HG03060 (cell line): ENCODE measurements at regions not wholly inside any gene's neighbourhood (a gene's known extent, or its start where the extent isn't known, plus 50 kb on each side); places are given as distances from the start of the nearest gene placed in this dataset.

Experiments used
- ATAC-seq: cut with Tn5 transposase; IDR thresholded peaks from one replicate; pipeline ENCODE4 v1.9.1; 2021; ENCODE audit warnings: low read depth, moderate number of reproducible peaks; ENCODE audit not compliant: unreplicated experiment

DNA sequence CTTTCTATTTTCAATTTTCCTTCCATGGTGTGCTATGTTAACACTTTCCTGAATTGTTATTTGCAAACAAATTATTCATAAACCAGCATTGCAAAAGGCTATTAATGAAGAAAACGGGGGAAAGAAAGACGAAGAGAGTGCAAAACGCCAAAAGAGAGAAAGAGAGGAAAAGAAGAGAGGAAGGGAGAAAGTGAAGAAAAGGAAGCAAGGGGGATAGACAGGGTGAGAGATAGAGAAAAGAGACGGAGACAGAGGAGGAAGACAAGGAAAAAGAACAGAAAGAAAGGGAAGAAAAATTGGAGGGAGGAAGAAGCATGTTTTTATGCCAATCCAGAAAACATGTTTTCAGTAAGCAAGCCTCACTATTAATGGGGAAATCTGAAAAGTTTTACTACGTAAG, 310.6 kb downstream of the TFEC start:
- ATAC-seq = no peak

DNA sequence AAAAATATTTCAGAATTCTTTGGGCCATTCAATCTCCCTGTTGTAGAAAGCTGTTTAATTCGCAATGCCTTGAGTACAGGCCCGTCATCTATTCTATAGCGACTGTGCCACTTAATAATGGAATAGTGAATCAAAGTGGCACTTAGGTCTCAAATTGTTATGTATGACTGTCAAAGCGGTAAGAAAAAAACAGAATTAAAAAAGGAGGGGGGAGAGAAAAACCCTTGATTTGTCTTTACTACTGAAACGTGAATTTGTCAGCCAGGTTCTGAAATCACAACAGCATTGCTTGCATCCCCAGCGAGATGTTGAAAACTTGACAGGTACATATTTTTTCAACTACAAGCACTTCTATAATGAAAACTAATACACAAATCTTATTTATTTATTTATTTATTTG, 320.9 kb downstream of the TFEC start:
- no peak for ATAC-seq

DNA sequence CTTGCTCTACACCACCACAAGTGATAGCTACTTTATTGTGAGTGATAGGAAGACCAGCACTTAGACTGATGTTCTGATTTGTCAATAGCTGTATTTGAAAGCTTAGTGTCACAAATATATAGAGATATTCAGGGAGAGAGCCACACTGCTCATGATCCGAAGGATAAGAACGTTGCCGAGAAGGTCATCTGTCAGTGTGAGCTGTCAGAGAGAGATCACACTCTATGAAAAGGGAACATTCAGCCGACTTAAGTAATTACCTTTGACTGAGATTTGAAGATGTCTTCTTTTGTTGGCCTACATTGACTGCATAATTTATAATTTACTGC, 322.6 kb downstream of the TFEC start:
- no peak for ATAC-seq

DNA sequence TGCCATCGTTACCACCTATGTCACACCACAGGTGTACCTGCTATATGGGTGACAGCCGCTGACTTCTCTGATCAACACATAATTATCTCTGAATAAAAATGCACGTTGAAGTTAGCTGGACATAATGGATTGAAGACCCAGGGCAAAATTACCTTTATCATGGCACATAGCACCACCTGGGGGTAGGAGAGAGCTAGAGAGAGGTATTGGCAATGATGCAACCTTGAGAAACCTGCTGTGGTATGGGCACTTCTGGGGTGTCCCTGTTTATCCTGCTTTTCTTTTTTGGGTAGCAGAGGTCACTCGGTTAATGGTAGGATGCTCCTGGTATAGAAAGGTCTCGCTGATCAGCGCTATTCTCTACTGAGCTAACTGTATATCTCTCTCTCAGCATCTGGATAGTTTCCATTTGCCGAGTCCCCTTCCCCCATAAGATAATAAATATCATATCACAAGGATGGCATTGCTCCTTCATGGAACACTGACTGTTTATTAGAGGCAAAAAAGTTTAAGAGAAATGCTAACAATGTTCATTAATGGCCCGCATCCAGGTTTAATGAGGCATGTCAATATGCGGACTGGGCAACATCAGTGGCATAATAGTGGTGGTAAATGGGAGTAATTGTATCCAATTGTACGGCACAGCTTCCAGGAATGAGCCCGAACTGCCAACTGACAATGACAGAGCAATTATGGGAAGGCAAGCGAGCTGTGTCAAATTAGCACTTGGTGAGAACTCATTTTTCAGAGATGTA, 323.1 kb downstream of the TFEC start:
- no peak for ATAC-seq

DNA sequence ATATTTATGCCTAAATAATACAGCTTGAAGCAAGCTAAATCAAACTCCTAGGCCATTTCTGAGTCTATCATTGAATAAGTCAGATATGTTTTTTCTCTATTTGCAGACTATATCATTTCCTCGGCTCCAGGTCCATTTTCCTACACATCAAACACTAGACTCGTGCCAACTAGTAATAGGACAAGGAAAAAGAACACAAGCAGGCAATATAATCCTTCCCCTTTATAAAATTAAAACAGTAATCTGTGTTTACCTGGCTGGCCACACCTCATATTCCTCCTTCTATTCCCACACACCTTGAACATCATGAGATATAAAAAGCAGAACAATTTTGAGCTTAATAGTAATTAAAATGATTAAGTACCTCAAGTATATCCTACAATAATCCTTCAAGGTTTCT, 325.7 kb downstream of the TFEC start:
- ATAC-seq = no peak

DNA sequence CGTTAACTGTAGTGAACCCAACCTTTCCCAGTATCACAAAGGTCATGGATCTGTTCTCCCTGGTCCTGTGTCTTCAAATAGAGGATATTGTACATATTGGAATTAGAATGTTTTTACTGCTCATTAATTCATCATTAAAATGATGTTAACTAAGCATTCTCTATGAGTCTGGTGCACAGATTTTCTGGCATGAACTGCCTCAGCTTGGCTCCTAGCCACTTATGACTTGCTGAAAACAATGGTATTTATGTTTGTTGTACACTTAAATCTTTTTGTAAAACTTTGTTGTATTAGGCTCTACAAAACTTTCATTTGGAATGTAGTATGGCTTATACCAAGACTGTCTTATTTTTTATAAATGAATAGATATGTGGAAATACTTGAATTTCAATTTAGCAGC, 329.4 kb downstream of the TFEC start:
- no peak for ATAC-seq

DNA sequence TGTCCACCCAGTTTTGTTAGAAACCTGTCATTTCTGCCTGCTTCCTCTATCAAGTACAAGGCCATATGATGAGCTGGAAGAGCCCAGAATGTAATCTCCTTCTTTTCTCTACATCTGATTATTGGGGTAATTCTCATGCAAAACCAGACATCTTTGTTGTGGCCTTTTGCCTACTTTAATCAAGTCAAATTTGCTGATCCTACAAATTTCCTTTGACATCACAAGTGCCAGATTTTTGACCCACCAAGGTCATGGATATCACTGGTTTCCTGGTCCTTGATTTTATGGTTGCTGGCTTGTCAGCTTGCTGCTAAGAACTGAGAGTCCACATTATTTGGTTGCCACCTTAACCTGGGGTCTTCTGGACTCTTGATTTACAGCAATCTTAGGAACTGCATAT, 336.1 kb downstream of the TFEC start:
- no peak for ATAC-seq

DNA sequence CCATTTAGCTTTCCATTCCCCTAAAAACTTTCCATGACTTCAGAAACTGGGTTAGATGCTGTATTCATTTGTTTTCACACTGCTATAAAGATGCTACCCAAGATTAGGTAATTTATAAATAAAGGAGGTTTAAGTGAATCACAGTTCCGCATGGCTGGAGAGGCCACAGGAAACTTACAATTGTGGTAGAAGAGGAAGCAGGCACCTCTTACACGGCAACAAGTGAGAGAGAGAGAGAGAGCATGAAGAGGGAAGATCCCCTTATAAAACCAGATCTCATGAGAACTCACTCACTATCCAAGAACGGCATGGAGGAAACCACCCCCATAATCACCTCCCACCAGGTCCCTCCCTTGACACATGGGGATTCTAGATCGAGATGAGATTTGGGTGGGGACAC, 336.8 kb downstream of the TFEC start:
- no peak for ATAC-seq

DNA sequence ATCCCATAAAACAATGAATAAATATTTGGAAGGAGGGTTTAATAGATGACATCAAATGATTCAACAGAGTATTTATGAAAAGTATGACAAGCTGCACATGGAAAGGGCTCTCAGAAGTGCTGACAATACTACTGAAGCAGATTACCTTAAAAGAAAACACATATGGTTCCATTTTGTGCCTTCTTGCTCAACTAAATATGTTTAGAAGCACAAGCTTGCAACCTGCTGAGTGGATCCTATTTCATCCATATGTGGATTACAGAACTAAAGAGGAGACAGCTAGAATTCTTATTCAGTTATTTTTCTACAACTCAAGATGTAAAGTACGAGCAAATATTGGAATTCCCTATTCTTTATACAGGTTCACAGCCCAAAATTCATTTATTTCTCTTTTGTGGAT, 340.6 kb downstream of the TFEC start:
- ATAC-seq = no peak

DNA sequence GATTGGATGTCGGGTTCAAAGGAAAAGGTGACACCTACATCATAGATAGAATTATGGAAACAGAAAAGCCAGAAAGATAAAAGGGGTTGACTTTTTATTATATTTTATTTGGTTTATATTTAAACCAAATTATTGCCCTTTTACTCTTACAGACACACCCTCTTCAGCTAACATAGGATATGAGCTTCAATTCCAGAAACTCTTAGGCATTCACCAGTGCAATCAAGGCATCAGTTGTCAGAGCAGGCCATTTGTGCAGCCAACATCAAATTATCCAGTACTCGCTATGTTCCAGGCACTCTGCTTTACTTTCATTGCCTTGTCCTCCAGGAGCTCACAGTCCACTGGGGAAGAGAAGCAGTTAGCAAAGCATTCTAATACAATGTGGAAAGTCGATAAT, 347.5 kb downstream of the TFEC start:
- ATAC-seq = no peak

DNA sequence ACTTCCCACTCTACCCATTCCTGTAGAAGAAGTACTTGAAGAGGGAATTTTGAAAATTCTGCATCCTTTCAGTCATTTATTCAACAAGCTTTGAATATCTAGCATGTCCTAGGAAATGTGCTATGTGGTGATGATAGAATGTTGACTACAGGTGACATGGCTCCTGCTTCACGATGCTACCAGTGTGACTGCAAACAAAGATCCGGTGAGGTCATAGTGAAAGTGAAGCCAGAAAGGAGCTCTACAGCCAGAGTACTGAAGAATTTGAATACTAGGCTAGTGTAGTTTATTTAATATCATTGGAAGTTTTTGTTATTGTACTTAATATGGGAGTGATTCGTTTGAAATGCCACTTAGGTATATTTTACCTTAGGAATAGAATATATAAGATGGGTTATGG, 348.1 kb downstream of the TFEC start:
- no peak for ATAC-seq

DNA sequence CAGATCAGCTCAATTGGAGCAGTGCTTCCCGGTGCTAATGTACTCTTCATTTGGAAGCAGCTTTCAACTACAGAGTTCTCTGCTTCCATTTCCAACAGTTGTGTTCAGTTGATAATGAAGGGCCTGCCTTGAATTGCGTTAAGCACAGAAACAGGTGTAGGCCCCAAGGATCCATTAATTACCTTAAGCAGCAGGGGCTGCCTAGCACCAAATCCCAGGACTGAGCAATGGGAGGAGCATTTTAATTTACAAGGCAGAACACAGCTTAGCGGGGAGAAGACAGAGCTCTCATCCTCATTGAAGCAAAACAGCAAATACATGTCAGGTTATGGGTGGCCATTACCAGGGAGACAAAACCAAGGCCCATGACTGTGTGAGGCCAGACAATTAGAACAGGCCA, 349.6 kb downstream of the TFEC start:
- ATAC-seq = no peak

DNA sequence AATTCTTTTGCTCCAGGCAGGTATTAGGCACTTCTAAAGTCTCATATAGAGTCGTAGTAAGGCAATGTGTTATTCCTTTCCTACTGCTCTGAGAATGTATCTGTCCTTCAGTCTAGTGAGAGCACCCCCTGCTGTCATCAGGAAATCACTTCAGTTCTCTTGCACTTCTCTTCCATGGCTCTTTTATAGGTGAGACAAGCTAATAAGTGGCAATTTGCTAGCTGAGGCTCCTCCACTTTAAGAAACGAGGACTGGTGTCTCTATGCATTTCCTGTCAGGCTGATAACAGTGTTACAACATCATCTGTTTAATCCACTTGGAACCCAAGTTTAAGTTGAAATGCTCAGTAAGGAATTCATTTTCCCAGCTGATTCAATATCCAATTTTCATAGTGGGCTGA, 350.6 kb downstream of the TFEC start:
- ATAC-seq = no peak

DNA sequence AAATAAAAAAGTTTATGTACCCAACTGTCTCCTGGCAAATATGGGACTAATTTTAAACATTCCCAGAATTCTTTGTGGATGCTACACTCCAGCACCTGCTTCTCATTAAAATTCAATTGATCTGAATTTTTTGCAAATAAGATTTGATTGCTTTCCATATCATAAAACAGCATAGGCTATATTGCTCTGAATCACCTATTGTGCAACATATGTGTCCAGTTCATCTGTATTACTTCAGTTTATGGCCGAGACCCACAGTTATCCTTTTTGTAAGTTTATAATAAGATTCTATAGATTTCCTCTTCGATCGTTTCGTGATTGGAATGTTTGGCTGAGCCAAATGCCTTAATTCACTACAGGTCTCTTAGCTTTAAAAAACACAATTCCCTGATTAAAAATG, 351.1 kb downstream of the TFEC start:
- ATAC-seq = no peak

DNA sequence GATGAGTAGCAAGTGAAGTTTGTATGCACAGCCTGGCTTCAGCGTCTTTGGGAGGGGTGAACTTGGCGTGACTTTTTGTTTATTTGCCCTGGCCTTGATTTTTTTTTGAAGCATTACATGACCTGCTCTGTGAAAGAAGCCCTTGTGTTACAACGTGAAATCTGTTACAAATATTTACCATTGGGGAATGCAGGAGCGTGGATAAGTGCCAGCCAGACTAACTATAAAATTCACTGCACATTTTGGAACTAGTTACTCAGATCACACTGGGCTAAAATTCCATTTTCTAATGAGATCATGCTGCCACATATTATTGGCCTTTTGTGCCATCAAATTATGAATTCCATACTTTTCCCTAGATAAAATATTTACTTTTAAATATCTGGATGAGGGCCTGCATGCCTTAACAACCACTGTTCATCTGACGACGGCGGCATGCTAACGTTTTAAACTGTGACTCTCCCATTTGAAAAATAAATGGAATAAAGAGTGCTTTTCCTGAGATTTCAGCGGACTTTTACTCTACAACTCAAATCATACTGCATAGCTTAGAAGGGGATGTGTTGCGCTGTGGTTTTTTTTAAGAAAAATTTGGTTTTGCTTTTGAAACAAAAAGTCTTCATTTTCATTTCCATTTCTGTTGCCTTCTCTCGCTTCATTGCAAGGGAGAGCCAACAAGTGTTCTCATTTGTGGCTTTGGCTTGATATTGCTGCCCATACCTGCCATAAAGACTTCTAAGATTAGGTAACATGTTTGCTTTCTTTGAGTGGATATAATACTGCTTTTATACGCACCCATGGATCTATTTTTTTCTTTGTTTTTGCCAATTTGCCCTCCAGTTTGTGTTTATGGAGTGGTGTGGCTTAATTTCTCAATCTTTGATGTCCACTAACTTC, 352.2 kb downstream of the TFEC start:
- no peak for ATAC-seq

DNA sequence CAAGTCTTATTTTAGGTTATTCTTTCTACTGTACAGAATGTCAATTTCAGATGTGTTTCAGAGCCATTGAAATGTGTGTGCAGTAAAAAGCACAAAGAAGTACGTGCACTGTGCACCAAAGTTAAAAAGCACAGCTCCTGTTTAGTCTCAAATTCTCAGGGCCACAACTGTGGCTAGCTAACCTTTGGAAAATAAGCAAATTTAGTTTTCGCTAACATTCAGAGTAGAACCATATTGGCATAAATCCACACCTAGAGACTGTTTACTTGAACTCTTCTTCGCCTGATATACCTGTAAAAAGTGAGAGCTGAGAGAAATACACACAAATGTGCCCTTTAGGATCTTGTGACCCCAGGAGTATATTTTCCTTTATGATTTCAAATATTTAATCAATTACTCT, 353.9 kb downstream of the TFEC start:
- ATAC-seq = no peak

DNA sequence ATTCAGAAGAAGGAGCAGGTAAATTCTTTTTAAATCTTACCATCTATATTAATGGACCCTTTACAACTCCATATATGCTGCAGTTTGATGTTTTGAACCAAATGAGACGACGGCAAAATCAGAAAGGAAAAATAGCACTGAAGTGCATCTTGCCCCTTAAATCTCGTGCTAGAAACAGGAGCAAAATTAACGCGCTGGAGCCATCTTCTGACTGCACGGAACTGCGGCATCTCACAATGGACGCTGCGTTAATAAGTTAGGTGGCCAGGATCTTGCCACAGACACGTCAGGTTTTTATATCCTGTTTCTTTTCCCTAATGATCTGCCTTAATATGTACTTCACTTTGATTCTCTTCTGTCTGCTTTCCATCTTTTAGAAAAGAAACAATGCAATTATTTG, 354.5 kb downstream of the TFEC start:
- ATAC-seq = no peak

DNA sequence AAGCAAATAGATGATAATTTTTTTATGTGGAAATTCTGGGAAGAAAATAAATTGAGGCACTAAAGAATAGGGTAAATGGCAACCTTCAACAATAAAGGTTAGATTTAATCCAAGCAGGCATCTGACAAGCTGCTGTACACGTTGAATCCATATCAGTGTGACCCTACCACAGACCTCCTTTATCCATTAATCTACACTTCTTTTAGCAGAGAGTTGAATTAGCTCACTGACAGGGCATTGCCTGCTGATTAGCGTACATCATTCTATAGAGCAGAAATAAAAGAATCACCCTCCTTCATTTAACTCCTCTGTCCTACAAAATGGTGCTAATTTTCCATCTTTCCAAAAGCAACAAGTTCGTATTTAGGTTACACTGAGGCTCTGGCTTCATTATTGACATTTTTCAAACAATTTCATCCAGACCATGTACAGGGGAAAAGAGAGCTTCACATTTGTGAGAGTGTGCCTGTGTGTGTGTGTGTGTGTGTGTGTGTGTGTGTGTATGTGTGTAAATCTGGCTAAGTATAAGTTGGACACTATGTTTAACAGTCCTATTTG, 356.0 kb downstream of the TFEC start:
- no peak for ATAC-seq

DNA sequence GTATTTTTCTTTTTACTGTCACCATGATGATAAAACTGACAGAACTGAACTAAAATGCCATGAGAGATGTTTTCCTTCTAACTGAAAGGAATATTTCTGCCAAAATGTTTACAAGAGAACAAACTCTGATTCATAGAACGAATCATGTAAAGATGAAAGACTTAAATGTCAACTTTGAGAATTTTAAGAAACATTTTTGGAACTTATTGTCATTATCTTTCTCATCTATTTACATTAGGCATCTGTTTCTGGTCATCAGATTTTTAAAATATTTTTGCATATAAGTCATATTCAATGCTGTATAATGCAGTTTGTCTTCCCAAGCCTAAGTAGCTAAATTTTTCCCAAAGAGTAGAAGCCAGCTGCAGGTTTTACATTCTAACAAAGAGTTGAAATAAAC, 358.5 kb downstream of the TFEC start:
- ATAC-seq = no peak

DNA sequence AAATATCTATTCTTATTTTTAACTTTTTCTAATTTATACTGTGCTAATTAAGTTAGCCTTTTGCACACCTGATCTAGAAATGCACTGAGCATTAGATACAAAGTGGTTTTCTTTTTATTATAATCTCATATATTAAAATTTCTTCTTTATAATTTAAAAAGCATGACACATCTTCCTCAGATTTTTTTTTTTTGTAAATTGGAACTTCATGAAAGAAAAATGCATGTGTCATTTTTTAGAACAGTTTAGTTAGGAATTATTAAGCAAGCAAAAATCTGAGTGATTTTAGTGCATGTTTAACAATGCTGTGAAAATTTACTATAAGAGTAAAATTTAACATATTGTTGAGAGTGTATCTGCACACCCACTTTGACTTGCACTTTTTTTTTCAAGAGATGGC, 367.9 kb downstream of the TFEC start:
- ATAC-seq = no peak

DNA sequence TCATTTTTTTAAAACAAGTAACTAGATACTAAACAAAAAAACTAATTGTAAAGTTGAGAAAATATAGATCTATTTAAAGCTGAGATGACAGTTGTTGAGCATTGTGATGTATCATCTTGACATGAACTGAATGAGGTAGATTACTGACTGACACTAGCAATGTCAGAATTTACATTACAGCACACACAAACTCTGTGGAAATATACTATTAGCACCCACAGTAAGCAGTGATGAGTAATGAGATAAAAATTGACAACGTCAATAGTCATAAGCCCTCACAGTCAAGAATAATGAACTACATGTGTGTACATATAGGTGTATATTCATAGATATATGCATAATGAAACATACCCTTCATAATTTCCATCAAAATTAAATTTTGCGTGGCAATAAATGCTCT, 368.4 kb downstream of the TFEC start:
- no peak for ATAC-seq

DNA sequence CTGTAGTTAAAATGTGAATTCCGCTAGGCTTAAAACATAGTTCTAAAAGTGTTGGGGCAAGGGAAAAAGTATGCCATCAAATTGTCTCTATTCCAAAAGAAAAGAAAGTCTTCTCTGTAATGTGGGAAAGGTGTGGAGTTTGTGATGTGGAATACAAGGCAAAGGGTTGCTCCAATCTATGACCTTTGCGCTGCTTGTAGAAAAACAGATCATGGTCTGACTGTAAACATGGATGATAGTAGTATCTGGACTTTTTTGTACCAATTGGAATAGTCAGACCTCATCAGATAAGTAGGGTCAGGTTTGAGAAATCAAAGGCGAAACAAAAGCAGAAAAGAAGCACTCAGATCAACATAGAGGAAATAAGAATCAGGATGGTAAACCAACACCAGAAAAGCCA, 372.3 kb downstream of the TFEC start:
- no peak for ATAC-seq
